PC-9 (cell line): ENCODE measurements at regions not wholly inside any gene's neighbourhood (a gene's known extent, or its start where the extent isn't known, plus 50 kb on each side); places are given as distances from the start of the nearest gene placed in this dataset.

ENCODE experiments used
- BruUV-seq: library from RNA; stranded (reverse); fragments of 400-500 nt; replicated peaks from 2 replicates; lab custom pipeline; 2021; lab: Mats Ljungman, UMichigan
- CTCF ChIA-PET: fragments of 300-600 bp; sonication (Branson Sonifier 250); formaldehyde crosslinking; loops from one replicate; lab custom pipeline; 2022; ENCODE audit warnings: antibody characterized with exemption; lab: Charles Lee
- POLR2A ChIA-PET: fragments of 300-600 bp; sonication (Branson Sonifier 250); formaldehyde crosslinking; loops from one replicate; lab custom pipeline; 2022; ENCODE audit warnings: antibody characterized with exemption; ENCODE audit not compliant: unreplicated experiment; lab: Charles Lee
- DNase-seq, 2 experiments: peaks; one replicate each; pipeline versions ENCODE4 v3.0.0 to v3.0.0-alpha.2; 2015 to 2022; ENCODE audit warnings: mixed read lengths in 1 of 2
- H2AFZ ChIP-seq: fragments of 200-600 bp; sonication (generic); 2 replicates; pipeline ENCODE4 v1.8.1; 2017; ENCODE audit warnings: antibody characterized with exemption
- H3F3A ChIP-seq: fragments of 200-600 bp; sonication (generic); 2 replicates; pipeline ENCODE4 v1.8.1; 2017; ENCODE audit warnings: antibody characterized with exemption, mild to moderate bottlenecking, low read depth; ENCODE audit not compliant: insufficient read depth
- H3K27ac ChIP-seq: fragments of 200-600 bp; sonication (generic); 2 replicates; pipeline ENCODE4 v1.6.1; 2016; ENCODE audit warnings: mixed run types
- H3K27me3 ChIP-seq: fragments of 200-600 bp; sonication (generic); 2 replicates; pipeline ENCODE4 v1.6.1; 2016; ENCODE audit warnings: low read depth, mixed run types; ENCODE audit not compliant: insufficient read depth
- H3K36me3 ChIP-seq: fragments of 200-600 bp; sonication (generic); 2 replicates; pipeline ENCODE4 v1.6.1; 2016; ENCODE audit warnings: low read depth, mixed run types
- H3K4me1 ChIP-seq: fragments of 200-600 bp; sonication (generic); replicated peaks from 2 replicates; pipeline ENCODE4 v1.6.1; 2016; ENCODE audit warnings: mixed run types; ENCODE audit not compliant: insufficient read depth
- H3K4me2 ChIP-seq: fragments of 200-600 bp; sonication (generic); 2 replicates; pipeline ENCODE4 v1.6.1; 2017; ENCODE audit warnings: mixed run types
- H3K4me3 ChIP-seq: fragments of 200-600 bp; sonication (generic); 2 replicates; pipeline ENCODE4 v1.6.1; 2016; ENCODE audit warnings: mixed run types
- H3K79me2 ChIP-seq: fragments of 200-600 bp; sonication (generic); 2 replicates; pipeline ENCODE4 v1.6.1; 2017; ENCODE audit warnings: low read depth, mixed run types
- H3K9me2 ChIP-seq: fragments of 200-600 bp; sonication (generic); 2 replicates; pipeline ENCODE4 v1.8.1; 2017; ENCODE audit warnings: mild to moderate bottlenecking; ENCODE audit not compliant: insufficient read depth
- H3K9me3 ChIP-seq: fragments of 200-600 bp; sonication (generic); 2 replicates; pipeline ENCODE4 v1.8.1; 2016; ENCODE audit warnings: low read depth; ENCODE audit not compliant: insufficient read depth
- H4K20me1 ChIP-seq: fragments of 200-600 bp; sonication (generic); 2 replicates; pipeline ENCODE4 v1.8.1; 2017; ENCODE audit not compliant: insufficient read depth
- CTCF ChIP-seq: fragments of 200-600 bp; sonication (generic); conservative IDR thresholded peaks from 2 replicates; pipeline ENCODE4 v1.6.1; 2017; ENCODE audit warnings: mixed run types, antibody characterized with exemption, mild to moderate bottlenecking, moderate library complexity
- EZH2 ChIP-seq: fragments of 200-600 bp; sonication (generic); IDR thresholded peaks from 2 replicates; pipeline ENCODE4 v1.8.0; 2017; ENCODE audit warnings: antibody characterized with exemption, low read depth
- intact Hi-C: fragments of 100-400 bp; cut with micrococcal nuclease; formaldehyde crosslinking; loops from one replicate; pipeline ENCODE4 v1.10.0; 2022; ENCODE audit not compliant: unreplicated experiment

GRCh38 chr20:60486937-60487336 is 528.7 kb downstream of the CDH26 start:
- Histone ChIP-seq H3K36me3 (no peaks in the 10 kb centered on the region), H3K4me3 (no peak overlapping the region), H3K27ac (no peak overlapping the region), H3K9me2 (no peaks in the 10 kb centered on the region), H4K20me1 (no peaks in the 10 kb centered on the region), H2AFZ (no peak overlapping the region), H3K9me3 (no peaks in the 10 kb centered on the region), H3K27me3 (peaks cover 86% of the 10 kb centered on the region), H3K79me2 (no peaks in the 10 kb centered on the region), H3F3A (no peaks in the 10 kb centered on the region), H3K4me2 (no peak overlapping the region), H3K4me1 (no peaks in the 10 kb centered on the region)
- no peak for DNase-seq
- TF ChIP-seq CTCF (no peak), EZH2 (no peak)
- CTCF ChIA-PET: no interaction called here
- POLR2A ChIA-PET: no interaction called here
- intact Hi-C loops: no loop called here
- BruUV-seq: no TSS peak

- ChIA-PET POLR2A (no interaction called here), CTCF (no interaction called here)
- H4K20me1 ChIP-seq: no peaks in the 10 kb centered on the region
- intact Hi-C loops: no loop called here
- H3K27ac ChIP-seq: no peak overlapping the region
- no peak overlapping the region for H2AFZ ChIP-seq
- no peaks in the 10 kb centered on the region for H3K9me2 ChIP-seq
- TF ChIP-seq CTCF (no peak), EZH2 (no peak)
- no peaks in the 10 kb centered on the region for H3K79me2 ChIP-seq
- no peak overlapping the region for H3K4me3 ChIP-seq
- H3K4me2 ChIP-seq: no peak overlapping the region
- H3K27me3 ChIP-seq: peaks cover 75% of the 10 kb centered on the region
- DNase-seq: no peak
- H3K9me3 ChIP-seq: no peaks in the 10 kb centered on the region
- H3K4me1 ChIP-seq: no peaks in the 10 kb centered on the region
- H3K36me3 ChIP-seq: no peaks in the 10 kb centered on the region
- H3F3A ChIP-seq: no peaks in the 10 kb centered on the region
- BruUV-seq: no TSS peak
Observed at GRCh38 chr20:60490217-60491050, 532.2 kb downstream of the CDH26 start.

GRCh38 chr20:60491051-60491581 is 532.9 kb downstream of the CDH26 start:
- no peaks in the 10 kb centered on the region for H3K79me2 ChIP-seq
- intact Hi-C loops: no loop called here
- H3K4me3 ChIP-seq: no peak overlapping the region
- no peaks in the 10 kb centered on the region for H3K9me3 ChIP-seq
- no TSS peak for BruUV-seq
- no peak for TF ChIP-seq EZH2
- no peak for TF ChIP-seq CTCF
- no peak overlapping the region for H3K27ac ChIP-seq
- no peaks in the 10 kb centered on the region for H4K20me1 ChIP-seq
- peaks cover 68% of the 10 kb centered on the region for H3K27me3 ChIP-seq
- H2AFZ ChIP-seq: no peak overlapping the region
- no peak overlapping the region for H3K4me2 ChIP-seq
- no peaks in the 10 kb centered on the region for H3K4me1 ChIP-seq
- ChIA-PET POLR2A (no interaction called here), CTCF (no interaction called here)
- H3F3A ChIP-seq: no peaks in the 10 kb centered on the region
- H3K36me3 ChIP-seq: no peaks in the 10 kb centered on the region
- DNase-seq: no peak
- H3K9me2 ChIP-seq: no peaks in the 10 kb centered on the region
